Hepatocyte (in vitro differentiated cells): ENCODE measurements at regions not wholly inside any gene's neighbourhood (a gene's known extent, or its start where the extent isn't known, plus 50 kb on each side); places are given as distances from the start of the nearest gene placed in this dataset.
A peak's percentile ranks its signal among the peaks of the same experiment; 100 is the strongest.

Source experiments
- DNase-seq: peaks from one replicate; pipeline ENCODE4 v3.0.0-alpha.2; 2016; ENCODE audit warnings: low spot score
- H2AFZ ChIP-seq: fragments of 200-600 bp; sonication (generic); 2 replicates; pipeline ENCODE4 v1.6.0; 2016; ENCODE audit warnings: antibody characterized with exemption, mild to moderate bottlenecking
- H3K27ac ChIP-seq: fragments of 200-600 bp; sonication (generic); 2 replicates; pipeline ENCODE4 v1.5.1; 2016; ENCODE audit warnings: mild to moderate bottlenecking
- H3K27me3 ChIP-seq: fragments of 200-600 bp; sonication (generic); 2 replicates; pipeline ENCODE4 v1.6.1; 2016
- H3K36me3 ChIP-seq: fragments of 200-600 bp; sonication (generic); replicated peaks from 2 replicates; pipeline ENCODE4 v1.5.1; 2016; ENCODE audit warnings: low read depth; ENCODE audit not compliant: insufficient read depth
- H3K4me1 ChIP-seq: fragments of 200-600 bp; sonication (generic); 2 replicates; pipeline ENCODE4 v1.5.1; 2016; ENCODE audit warnings: mild to moderate bottlenecking, moderate library complexity; ENCODE audit not compliant: insufficient read depth
- H3K4me2 ChIP-seq: fragments of 200-600 bp; sonication (generic); 2 replicates; pipeline ENCODE4 v1.6.0; 2016
- H3K4me3 ChIP-seq: fragments of 200-600 bp; sonication (generic); 2 replicates; pipeline ENCODE4 v1.5.1; 2016; ENCODE audit warnings: mild to moderate bottlenecking
- H3K79me2 ChIP-seq: fragments of 200-600 bp; sonication (generic); 2 replicates; pipeline ENCODE4 v1.6.0; 2017; ENCODE audit warnings: mild to moderate bottlenecking
- H3K9me2 ChIP-seq: fragments of 200-600 bp; sonication (generic); replicated peaks from 2 replicates; pipeline ENCODE4 v1.6.0; 2017; ENCODE audit warnings: mild to moderate bottlenecking; ENCODE audit not compliant: insufficient read depth
- H3K9me3 ChIP-seq: fragments of 200-600 bp; sonication (generic); 2 replicates; pipeline ENCODE4 v1.5.1; 2016; ENCODE audit warnings: low read depth, mild to moderate bottlenecking
- H4K20me1 ChIP-seq: fragments of 200-600 bp; sonication (generic); 2 replicates; pipeline ENCODE4 v1.6.0; 2016; ENCODE audit warnings: mild to moderate bottlenecking; ENCODE audit not compliant: insufficient read depth, poor library complexity, severe bottlenecking
- CTCF ChIP-seq: fragments of 200-600 bp; sonication (generic); IDR thresholded peaks from 2 replicates; pipeline ENCODE4 v1.5.1; 2016; ENCODE audit warnings: antibody characterized with exemption, mild to moderate bottlenecking; ENCODE audit not compliant: poor library complexity
- EZH2 ChIP-seq: fragments of 200-600 bp; sonication (generic); IDR thresholded peaks from 2 replicates; pipeline ENCODE4 v1.6.1; 2016; ENCODE audit warnings: antibody characterized with exemption, mild to moderate bottlenecking, borderline replicate concordance
- EZH2phosphoT487 ChIP-seq: fragments of 200-600 bp; sonication (generic); IDR thresholded peaks from one replicate; pipeline ENCODE4 v1.6.1; 2018; ENCODE audit warnings: antibody characterized with exemption, mild to moderate bottlenecking, low read depth, moderate library complexity; ENCODE audit not compliant: unreplicated experiment, severe bottlenecking
- WGBS: methylation state at CpG from one replicate; pipeline ENCODE4 v1.1.6; 2016; ENCODE audit warnings: low lambda C conversion rate; ENCODE audit errors: missing lambda C conversion rate; 5-methylcytosine and 5-hydroxymethylcytosine counted together

- H3K27ac ChIP-seq, result no peak overlapping the region
- H3K4me1 ChIP-seq, result no peaks in the 10 kb centered on the region
- no peak overlapping the region for H3K4me3 ChIP-seq
- no peak overlapping the region for H2AFZ ChIP-seq
- H3K9me2 ChIP-seq, result no peaks in the 10 kb centered on the region
- H3K79me2 ChIP-seq, result no peaks in the 10 kb centered on the region
- H3K36me3 ChIP-seq, result no peaks in the 10 kb centered on the region
- whole genome bisulfite sequencing, result 89% methylated on average over 10 of the region's 10 CpGs
- no peak for DNase-seq
- H3K9me3 ChIP-seq, result no peaks in the 10 kb centered on the region
- H3K4me2 ChIP-seq, result no peak overlapping the region
- H4K20me1 ChIP-seq, result no peaks in the 10 kb centered on the region
- no peaks in the 10 kb centered on the region for H3K27me3 ChIP-seq
- TF ChIP-seq EZH2phosphoT487 (no peak), CTCF (no peak), EZH2 (no peak)
These were observed 128.1 kb upstream of the UNC5B start for GRCh38 chr10:71084061-71084817.

GRCh38 chr10:71084818-71085126 lies 127.6 kb upstream of the UNC5B start:
- Histone ChIP-seq H3K79me2 (no peaks in the 10 kb centered on the region), H3K27me3 (no peaks in the 10 kb centered on the region), H3K4me3 (no peak overlapping the region), H3K4me2 (no peak overlapping the region), H3K4me1 (no peaks in the 10 kb centered on the region), H4K20me1 (no peaks in the 10 kb centered on the region), H2AFZ (no peak overlapping the region), H3K9me3 (no peaks in the 10 kb centered on the region), H3K9me2 (no peaks in the 10 kb centered on the region), H3K36me3 (no peaks in the 10 kb centered on the region), H3K27ac (no peak overlapping the region)
- TF ChIP-seq CTCF, result no peak
- no peak for TF ChIP-seq EZH2phosphoT487
- no peak for TF ChIP-seq EZH2
- 92% methylated on average over 2 of the region's 2 CpGs for WGBS
- DNase-seq, result no peak

- H4K20me1 ChIP-seq, result no peaks in the 10 kb centered on the region
- no peaks in the 10 kb centered on the region for H3K4me1 ChIP-seq
- H3K4me3 ChIP-seq, result no peak overlapping the region
- no peaks in the 10 kb centered on the region for H3K9me3 ChIP-seq
- no peak overlapping the region for H3K4me2 ChIP-seq
- no peak overlapping the region for H3K27ac ChIP-seq
- no peaks in the 10 kb centered on the region for H3K9me2 ChIP-seq
- no peaks in the 10 kb centered on the region for H3K36me3 ChIP-seq
- peak; percentile 2 for DNase-seq
- no peak for TF ChIP-seq EZH2phosphoT487
- TF ChIP-seq EZH2, result no peak
- no peaks in the 10 kb centered on the region for H3K27me3 ChIP-seq
- WGBS, result 58% methylated on average over 18 of the region's 18 CpGs
- no peak overlapping the region for H2AFZ ChIP-seq
- no peaks in the 10 kb centered on the region for H3K79me2 ChIP-seq
These were observed 126.5 kb upstream of the UNC5B start for GRCh38 chr10:71085689-71086438.

- no peaks in the 10 kb centered on the region for H3K4me1 ChIP-seq
- H2AFZ ChIP-seq, result no peak overlapping the region
- H3K27me3 ChIP-seq, result no peaks in the 10 kb centered on the region
- TF ChIP-seq CTCF, result no peak
- TF ChIP-seq EZH2, result no peak
- no peak for TF ChIP-seq EZH2phosphoT487
- no peak overlapping the region for H3K27ac ChIP-seq
- H3K79me2 ChIP-seq, result no peaks in the 10 kb centered on the region
- H4K20me1 ChIP-seq, result no peaks in the 10 kb centered on the region
- H3K4me2 ChIP-seq, result no peak overlapping the region
- H3K9me2 ChIP-seq, result no peaks in the 10 kb centered on the region
- H3K36me3 ChIP-seq, result no peaks in the 10 kb centered on the region
- H3K9me3 ChIP-seq, result no peaks in the 10 kb centered on the region
- 71% methylated on average over 11 of the region's 11 CpGs for WGBS
- DNase-seq, result no peak
- H3K4me3 ChIP-seq, result no peak overlapping the region
These were observed 125.8 kb upstream of the UNC5B start for GRCh38 chr10:71086439-71087080.
